BE2C (cell line): ENCODE measurements at regions not wholly inside any gene's neighbourhood (a gene's known extent, or its start where the extent isn't known, plus 50 kb on each side); places are given as distances from the start of the nearest gene placed in this dataset.
A peak's percentile ranks its signal among the peaks of the same experiment; 100 is the strongest.

Source experiments
- DNase-seq: peaks from one replicate; pipeline ENCODE4 v3.0.0-alpha.2; 2020
- H3K27me3 ChIP-seq: fragments of 250-450 bp; sonication (Bioruptor Pico); 2 replicates; pipeline ENCODE4 v1.5.1; 2020; ENCODE audit warnings: mild to moderate bottlenecking
- H3K36me3 ChIP-seq: fragments of 250-450 bp; sonication (Bioruptor Pico); 2 replicates; pipeline ENCODE4 v1.5.1; 2020; ENCODE audit warnings: mild to moderate bottlenecking
- H3K4me1 ChIP-seq: fragments of 250-450 bp; sonication (Bioruptor Pico); 2 replicates; pipeline ENCODE4 v1.5.1; 2020
- H3K4me3 ChIP-seq: 2 replicates; pipeline ENCODE4 v1.5.1; 2011; ENCODE audit warnings: low read depth, low read length
- H3K9me3 ChIP-seq: fragments of 250-450 bp; sonication (Bioruptor Pico); 2 replicates; pipeline ENCODE4 v1.5.1; 2020
- TF ChIP-seq, protein P1 (sequence below): IDR thresholded peaks from 2 replicates; pipeline ENCODE4 v1.5.1; 2012; ENCODE audit warnings: mild to moderate bottlenecking, low read depth, low read length

DNA sequence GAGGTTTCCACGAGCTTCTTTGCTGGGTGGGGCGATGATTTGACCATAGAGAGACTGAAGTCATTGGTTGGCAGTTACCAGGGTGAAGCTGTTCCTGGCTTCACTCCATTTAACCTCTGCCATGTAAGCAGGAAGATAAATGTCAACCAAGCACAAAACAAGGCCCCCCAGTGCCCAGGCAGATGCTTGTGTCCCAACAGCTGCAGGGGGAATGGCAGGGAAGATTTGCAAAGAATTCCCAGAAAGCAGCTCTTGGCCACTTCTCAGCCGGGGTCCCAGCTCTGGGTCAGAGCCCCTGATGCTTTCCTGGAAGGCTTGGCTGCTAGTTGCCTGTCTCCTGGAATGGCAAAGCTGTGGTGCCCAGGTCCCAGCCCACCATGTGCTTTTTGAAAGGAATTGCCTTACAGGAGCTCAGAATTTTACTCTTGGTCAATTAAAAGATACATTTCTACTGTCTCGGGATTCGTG, 383.4 kb downstream of the ENC1 start:
- no peak for DNase-seq
- no peak overlapping the region for H3K4me3 ChIP-seq

DNA sequence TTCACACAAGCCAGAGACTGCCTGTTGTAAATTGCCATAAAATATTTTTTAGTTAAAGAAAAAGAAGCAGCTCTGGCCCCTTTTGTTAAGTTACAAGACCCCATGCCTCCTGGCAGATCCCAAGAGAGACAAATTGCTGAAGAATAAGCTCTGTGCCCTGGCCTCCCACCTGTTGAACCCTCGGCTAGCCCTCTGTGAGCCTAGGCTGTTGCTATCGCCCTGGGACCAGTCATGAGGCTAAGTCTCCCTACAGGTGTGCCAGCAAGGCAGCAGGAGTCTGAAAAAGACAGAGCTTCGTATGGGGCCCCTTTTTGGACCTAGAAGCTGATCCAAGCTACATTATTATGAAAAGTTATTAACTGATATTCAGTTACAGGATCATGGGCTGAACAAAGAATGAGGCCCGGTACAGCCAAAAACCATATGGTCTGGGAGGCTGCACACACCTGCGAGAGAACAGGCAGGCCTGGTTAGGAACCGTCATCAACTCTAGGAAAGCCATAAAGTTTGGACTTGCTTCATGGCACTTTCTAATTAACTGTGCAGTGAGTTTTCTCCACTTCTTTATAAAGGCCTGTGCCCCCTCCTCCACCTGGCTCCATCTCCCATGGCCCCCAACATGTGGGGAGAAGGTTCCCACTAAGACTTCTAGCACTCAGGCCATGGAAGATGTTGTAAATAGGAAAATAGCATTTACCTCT, 384.7 kb downstream of the ENC1 start:
- no peak for DNase-seq
- TF ChIP-seq, protein P1, sequence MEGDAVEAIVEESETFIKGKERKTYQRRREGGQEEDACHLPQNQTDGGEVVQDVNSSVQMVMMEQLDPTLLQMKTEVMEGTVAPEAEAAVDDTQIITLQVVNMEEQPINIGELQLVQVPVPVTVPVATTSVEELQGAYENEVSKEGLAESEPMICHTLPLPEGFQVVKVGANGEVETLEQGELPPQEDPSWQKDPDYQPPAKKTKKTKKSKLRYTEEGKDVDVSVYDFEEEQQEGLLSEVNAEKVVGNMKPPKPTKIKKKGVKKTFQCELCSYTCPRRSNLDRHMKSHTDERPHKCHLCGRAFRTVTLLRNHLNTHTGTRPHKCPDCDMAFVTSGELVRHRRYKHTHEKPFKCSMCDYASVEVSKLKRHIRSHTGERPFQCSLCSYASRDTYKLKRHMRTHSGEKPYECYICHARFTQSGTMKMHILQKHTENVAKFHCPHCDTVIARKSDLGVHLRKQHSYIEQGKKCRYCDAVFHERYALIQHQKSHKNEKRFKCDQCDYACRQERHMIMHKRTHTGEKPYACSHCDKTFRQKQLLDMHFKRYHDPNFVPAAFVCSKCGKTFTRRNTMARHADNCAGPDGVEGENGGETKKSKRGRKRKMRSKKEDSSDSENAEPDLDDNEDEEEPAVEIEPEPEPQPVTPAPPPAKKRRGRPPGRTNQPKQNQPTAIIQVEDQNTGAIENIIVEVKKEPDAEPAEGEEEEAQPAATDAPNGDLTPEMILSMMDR: no peak

More for the DNA sequence above, 383.4 kb downstream of the ENC1 start:
- TF ChIP-seq, protein P1: no peak
- Histone ChIP-seq H3K36me3 (no peaks in the 10 kb centered on the region), H3K4me1 (no peaks in the 10 kb centered on the region; the same call in 1 of the 2 replicates), H3K27me3 (no peaks in the 10 kb centered on the region), H3K9me3 (no peaks in the 10 kb centered on the region)

DNA sequence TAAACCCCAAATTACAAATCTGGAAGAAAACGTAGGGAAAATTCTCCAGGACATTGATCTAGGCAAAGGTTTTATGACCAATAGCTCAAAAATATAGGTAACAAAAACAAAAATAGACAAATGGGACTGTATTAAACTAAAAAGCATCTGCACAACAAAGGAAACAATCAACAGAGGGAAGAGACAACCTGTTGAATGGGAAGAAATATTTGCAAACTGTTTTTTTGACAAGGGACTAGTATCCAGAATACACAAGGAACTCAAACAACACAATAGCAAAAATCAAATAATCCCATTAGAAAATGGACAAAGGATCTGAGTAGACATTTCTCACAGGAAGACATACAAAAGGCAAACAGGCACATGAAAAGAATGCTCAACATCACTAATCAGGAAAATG, 386.3 kb downstream of the ENC1 start:
- no peaks in the 10 kb centered on the region for H3K27me3 ChIP-seq

More for the DNA sequence above, 384.7 kb downstream of the ENC1 start:
- Histone ChIP-seq H3K36me3 (no peaks in the 10 kb centered on the region), H3K4me1 (peaks cover 10% of the 10 kb centered on the region), H3K9me3 (no peaks in the 10 kb centered on the region), H3K27me3 (no peaks in the 10 kb centered on the region), H3K4me3 (no peak overlapping the region)

DNA sequence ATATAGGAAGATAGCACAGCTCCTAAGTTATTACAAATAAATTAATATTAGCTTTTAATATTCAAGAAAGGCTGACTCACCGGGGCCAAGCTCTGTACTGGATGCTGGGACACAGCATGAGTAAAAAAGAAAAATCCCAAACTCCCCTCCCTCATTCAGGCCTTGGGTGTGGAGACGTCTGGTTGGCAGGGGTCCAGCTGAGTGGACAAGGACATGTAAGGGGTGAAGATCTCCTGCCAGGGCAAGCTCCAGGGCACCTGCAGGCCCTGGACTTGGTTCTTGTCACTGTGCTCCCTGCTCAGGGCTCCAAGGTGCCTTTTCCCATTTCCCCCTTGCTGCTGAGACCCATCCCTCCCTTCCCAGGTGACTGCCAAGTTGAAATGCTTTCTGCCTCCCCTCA, 388.5 kb downstream of the ENC1 start:
- Histone ChIP-seq H3K27me3 (no peaks in the 10 kb centered on the region), H3K36me3 (no peaks in the 10 kb centered on the region), H3K9me3 (no peaks in the 10 kb centered on the region), H3K4me1 (peaks cover 15% of the 10 kb centered on the region), H3K4me3 (no peak overlapping the region)
- DNase-seq: peak; percentile 18
- TF ChIP-seq, protein P1: no peak

More for the DNA sequence above, 386.3 kb downstream of the ENC1 start:
- Histone ChIP-seq H3K36me3 (no peaks in the 10 kb centered on the region), H3K4me3 (no peak overlapping the region), H3K9me3 (no peaks in the 10 kb centered on the region), H3K4me1 (peaks cover 15% of the 10 kb centered on the region)
- no peak for DNase-seq
- TF ChIP-seq, protein P1: no peak

DNA sequence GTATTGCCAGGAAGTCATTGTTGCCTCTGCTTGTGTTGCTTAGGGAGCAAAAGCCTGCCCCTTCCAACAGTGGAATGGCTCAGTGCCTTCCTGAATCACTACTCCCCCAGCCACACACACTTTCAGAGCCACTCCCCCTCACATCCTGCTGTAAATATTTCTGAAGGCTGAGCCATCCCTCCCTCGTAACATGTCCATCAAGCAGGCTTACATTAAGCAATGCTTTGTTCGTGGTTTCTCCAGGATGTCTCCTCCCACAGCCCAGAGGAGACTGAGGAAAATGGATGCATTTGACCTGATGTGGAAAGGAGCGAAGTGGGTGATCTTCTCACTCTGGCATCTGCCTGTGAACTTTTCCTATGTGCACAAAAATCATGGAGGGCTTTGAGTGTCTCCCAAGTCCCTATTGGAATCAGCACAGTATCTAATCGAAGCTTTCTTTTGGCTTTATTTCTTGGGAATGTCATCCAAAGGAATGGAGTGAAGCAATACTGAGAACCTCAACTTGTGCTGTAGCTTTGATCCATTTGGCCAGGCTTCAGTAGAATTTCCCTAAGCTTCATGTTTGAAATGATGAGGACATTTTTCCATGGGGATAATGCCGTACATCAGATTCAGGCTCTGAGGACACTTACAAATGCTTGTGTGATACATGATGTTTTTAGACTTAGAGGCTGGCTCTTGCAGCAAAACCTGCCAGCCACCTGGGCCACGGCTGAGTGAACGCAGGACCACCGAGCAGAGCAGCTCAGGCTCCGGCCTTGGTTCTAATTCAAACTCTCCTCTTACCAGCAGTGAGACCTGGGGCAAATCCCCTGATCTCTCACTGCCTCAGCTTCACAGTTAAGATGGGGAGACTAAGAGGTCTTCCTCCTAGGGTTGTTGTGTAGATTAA, 389.1 kb downstream of the ENC1 start:
- Histone ChIP-seq H3K4me3 (no peak overlapping the region), H3K36me3 (no peaks in the 10 kb centered on the region), H3K9me3 (no peaks in the 10 kb centered on the region), H3K27me3 (no peaks in the 10 kb centered on the region), H3K4me1 (peaks cover 15% of the 10 kb centered on the region)
- DNase-seq: no peak
- TF ChIP-seq, protein P1: no peak
